ENCODE measurements at regions not wholly inside any gene's neighbourhood (a gene's known extent, or its start where the extent isn't known, plus 50 kb on each side); places are given as distances from the start of the nearest gene placed in this dataset.

GRCh38 chr9:105093685-105094084 lies 150.8 kb upstream of the SLC44A1 start (continued):
- TF ChIP-seq EZH2phosphoT487 (IDR thresholded peaks at IDR 0.05; ENCODE audit: borderline replicate concordance, low read depth) (no peak), NRF1 (IDR thresholded peaks at IDR 0.05; ENCODE audit: low read depth, low read length) (no peak), GATA2 (CRISPR knock-in tag; IDR thresholded peaks at IDR 0.05) (no peak), SMC3 (IDR thresholded peaks at IDR 0.05; ENCODE audit: low read depth, low read length) (no peak), MAX (IDR thresholded peaks at IDR 0.05; ENCODE audit: low read depth) (no peak), NFIC (IDR thresholded peaks at IDR 0.05; ENCODE audit: borderline replicate concordance) (no peak), USF2 (IDR thresholded peaks at IDR 0.05; ENCODE audit: borderline replicate concordance, low read depth, low read length) (no peak), FOXM1 (IDR thresholded peaks at IDR 0.05; ENCODE audit: low read depth) (no peak)

GRCh38 chr9:105098370-105098769 lies 146.1 kb upstream of the SLC44A1 start:
- Histone ChIP-seq H2AFZ (ENCODE audit: low read depth) (no peak overlapping the region), H3K79me2 (ENCODE audit: insufficient read depth) (no peaks in the 10 kb centered on the region), H3K4me1 (ENCODE audit: control insufficient read depth in 1 of 2, insufficient read depth in 2 of 2, low read depth in 1 of 2, low read length in 1 of 2) (no peaks in the 10 kb centered on the region), H3K9me3 (no peaks in the 10 kb centered on the region), H3K36me3 (replicated peaks in 1 of 2; ENCODE audit: control insufficient read depth in 1 of 2, insufficient read depth in 2 of 2, low read length in 1 of 2) (no peaks in the 10 kb centered on the region), H4K20me1 (ENCODE audit: insufficient read depth) (no peaks in the 10 kb centered on the region), H3K4me2 (no peak overlapping the region), H3K27ac (ENCODE audit: low read depth in 2 of 2, low read length in 1 of 2) (no peak overlapping the region), H3K9ac (no peak overlapping the region), H3K4me3 (ENCODE audit: low read depth in 2 of 2, low read length in 1 of 2) (no peak overlapping the region), H3F3A (replicated peaks; ENCODE audit: insufficient read depth) (no peaks in the 10 kb centered on the region), H3K9me2 (no peaks in the 10 kb centered on the region), H3K27me3 (ENCODE audit: insufficient read depth) (no peaks in the 10 kb centered on the region)
- 85% methylated on average over 2 of the region's 2 CpGs for WGBS (ENCODE audit: low lambda C conversion rate)
- ChIA-PET CTCF (no interaction called here), POLR2A (no interaction called here)
- no peak for TF ChIP-seq EZH2phosphoT487 (IDR thresholded peaks at IDR 0.05; ENCODE audit: borderline replicate concordance, low read depth)
- no peak for DNase-seq

- no peaks in the 10 kb centered on the region for H3F3A ChIP-seq (replicated peaks; ENCODE audit: insufficient read depth)
- H3K9ac ChIP-seq, result no peak overlapping the region
- ChIA-PET POLR2A (no interaction called here), CTCF (no interaction called here)
- WGBS (ENCODE audit: low lambda C conversion rate), result 55% methylated on average over 3 of the region's 3 CpGs
- no peak overlapping the region for H3K27ac ChIP-seq (ENCODE audit: low read depth in 2 of 2, low read length in 1 of 2)
- no peak overlapping the region for H2AFZ ChIP-seq (ENCODE audit: low read depth)
- no peaks in the 10 kb centered on the region for H3K36me3 ChIP-seq (replicated peaks in 1 of 2; ENCODE audit: control insufficient read depth in 1 of 2, insufficient read depth in 2 of 2, low read length in 1 of 2)
- no peak overlapping the region for H3K4me2 ChIP-seq
- H4K20me1 ChIP-seq (ENCODE audit: insufficient read depth), result no peaks in the 10 kb centered on the region
- TF ChIP-seq JUND (IDR thresholded peaks at IDR 0.05) (no peak), CTCF (IDR thresholded peaks at IDR 0.05) (no peak), TCF12 (IDR thresholded peaks at IDR 0.05) (no peak), GABPA (IDR thresholded peaks at IDR 0.05; ENCODE audit: low read depth) (no peak), IRF3 (IDR thresholded peaks at IDR 0.05; ENCODE audit: low read depth, low read length) (no peak), TAF1 (IDR thresholded peaks at IDR 0.05; ENCODE audit: borderline replicate concordance, low read depth, low read length) (no peak), NRF1 (IDR thresholded peaks at IDR 0.05; ENCODE audit: low read depth, low read length) (no peak), ZBTB33 (IDR thresholded peaks at IDR 0.05; ENCODE audit: borderline replicate concordance, low read depth) (no peak), ELF1 (IDR thresholded peaks at IDR 0.05) (no peak)
- no peak for DNase-seq
- H3K79me2 ChIP-seq (ENCODE audit: insufficient read depth), result no peaks in the 10 kb centered on the region
- no peaks in the 10 kb centered on the region for H3K4me1 ChIP-seq (ENCODE audit: control insufficient read depth in 1 of 2, insufficient read depth in 2 of 2, low read depth in 1 of 2, low read length in 1 of 2)
- no peak overlapping the region for H3K4me3 ChIP-seq (ENCODE audit: low read depth in 2 of 2, low read length in 1 of 2)
- no peaks in the 10 kb centered on the region for H3K9me3 ChIP-seq
- no peaks in the 10 kb centered on the region for H3K9me2 ChIP-seq
- H3K27me3 ChIP-seq (ENCODE audit: insufficient read depth), result no peaks in the 10 kb centered on the region
These were observed 140.7 kb upstream of the SLC44A1 start for GRCh38 chr9:105103776-105104175.
